ENCODE measurements at regions not wholly inside any gene's neighbourhood (a gene's known extent, or its start where the extent isn't known, plus 50 kb on each side); places are given as distances from the start of the nearest gene placed in this dataset.

GRCh38 chr4:188329521-188329920 lies 190.3 kb downstream of the TRIML1 start:
- TF ChIP-seq TAF1 (IDR thresholded peaks at IDR 0.05; ENCODE audit: borderline replicate concordance, insufficient read depth, low read length) (no peak), POLR2AphosphoS5 (IDR thresholded peaks at IDR 0.05; ENCODE audit: low read depth, low read length) (no peak), SIN3A (IDR thresholded peaks at IDR 0.05; ENCODE audit: borderline replicate concordance, insufficient read depth, low read length) (no peak)
- TF ChIP-seq, protein P1, sequence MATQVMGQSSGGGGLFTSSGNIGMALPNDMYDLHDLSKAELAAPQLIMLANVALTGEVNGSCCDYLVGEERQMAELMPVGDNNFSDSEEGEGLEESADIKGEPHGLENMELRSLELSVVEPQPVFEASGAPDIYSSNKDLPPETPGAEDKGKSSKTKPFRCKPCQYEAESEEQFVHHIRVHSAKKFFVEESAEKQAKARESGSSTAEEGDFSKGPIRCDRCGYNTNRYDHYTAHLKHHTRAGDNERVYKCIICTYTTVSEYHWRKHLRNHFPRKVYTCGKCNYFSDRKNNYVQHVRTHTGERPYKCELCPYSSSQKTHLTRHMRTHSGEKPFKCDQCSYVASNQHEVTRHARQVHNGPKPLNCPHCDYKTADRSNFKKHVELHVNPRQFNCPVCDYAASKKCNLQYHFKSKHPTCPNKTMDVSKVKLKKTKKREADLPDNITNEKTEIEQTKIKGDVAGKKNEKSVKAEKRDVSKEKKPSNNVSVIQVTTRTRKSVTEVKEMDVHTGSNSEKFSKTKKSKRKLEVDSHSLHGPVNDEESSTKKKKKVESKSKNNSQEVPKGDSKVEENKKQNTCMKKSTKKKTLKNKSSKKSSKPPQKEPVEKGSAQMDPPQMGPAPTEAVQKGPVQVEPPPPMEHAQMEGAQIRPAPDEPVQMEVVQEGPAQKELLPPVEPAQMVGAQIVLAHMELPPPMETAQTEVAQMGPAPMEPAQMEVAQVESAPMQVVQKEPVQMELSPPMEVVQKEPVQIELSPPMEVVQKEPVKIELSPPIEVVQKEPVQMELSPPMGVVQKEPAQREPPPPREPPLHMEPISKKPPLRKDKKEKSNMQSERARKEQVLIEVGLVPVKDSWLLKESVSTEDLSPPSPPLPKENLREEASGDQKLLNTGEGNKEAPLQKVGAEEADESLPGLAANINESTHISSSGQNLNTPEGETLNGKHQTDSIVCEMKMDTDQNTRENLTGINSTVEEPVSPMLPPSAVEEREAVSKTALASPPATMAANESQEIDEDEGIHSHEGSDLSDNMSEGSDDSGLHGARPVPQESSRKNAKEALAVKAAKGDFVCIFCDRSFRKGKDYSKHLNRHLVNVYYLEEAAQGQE (IDR thresholded peaks at IDR 0.05; ENCODE audit: insufficient read depth in 1 of 2, low read depth in 2 of 2, low read length in 2 of 2): no peak
